ENCODE measurements at regions not wholly inside any gene's neighbourhood (a gene's known extent, or its start where the extent isn't known, plus 50 kb on each side); places are given as distances from the start of the nearest gene placed in this dataset.

DNA sequence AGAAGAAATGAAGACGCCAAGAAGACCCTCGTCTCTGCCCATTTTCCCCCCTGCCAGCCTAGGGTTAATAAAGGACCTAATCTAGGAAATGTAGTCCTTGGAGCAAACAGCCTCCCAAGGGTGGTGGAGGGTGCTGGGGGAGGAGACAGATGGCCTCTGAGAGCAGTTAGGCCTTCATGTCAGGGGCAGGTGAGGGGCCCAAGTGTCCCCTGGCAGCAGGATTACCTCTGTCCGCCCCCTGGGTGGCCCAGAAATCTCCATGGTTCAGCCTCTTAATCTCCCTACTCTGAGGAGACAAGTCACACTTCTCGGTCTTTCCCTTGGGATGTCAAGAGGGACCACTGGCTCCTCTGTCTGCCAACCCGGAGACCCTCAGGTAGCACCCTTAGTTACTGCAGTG lies 365.4 kb upstream of the TNRC6C start:
- DNase-seq = no peak

DNA sequence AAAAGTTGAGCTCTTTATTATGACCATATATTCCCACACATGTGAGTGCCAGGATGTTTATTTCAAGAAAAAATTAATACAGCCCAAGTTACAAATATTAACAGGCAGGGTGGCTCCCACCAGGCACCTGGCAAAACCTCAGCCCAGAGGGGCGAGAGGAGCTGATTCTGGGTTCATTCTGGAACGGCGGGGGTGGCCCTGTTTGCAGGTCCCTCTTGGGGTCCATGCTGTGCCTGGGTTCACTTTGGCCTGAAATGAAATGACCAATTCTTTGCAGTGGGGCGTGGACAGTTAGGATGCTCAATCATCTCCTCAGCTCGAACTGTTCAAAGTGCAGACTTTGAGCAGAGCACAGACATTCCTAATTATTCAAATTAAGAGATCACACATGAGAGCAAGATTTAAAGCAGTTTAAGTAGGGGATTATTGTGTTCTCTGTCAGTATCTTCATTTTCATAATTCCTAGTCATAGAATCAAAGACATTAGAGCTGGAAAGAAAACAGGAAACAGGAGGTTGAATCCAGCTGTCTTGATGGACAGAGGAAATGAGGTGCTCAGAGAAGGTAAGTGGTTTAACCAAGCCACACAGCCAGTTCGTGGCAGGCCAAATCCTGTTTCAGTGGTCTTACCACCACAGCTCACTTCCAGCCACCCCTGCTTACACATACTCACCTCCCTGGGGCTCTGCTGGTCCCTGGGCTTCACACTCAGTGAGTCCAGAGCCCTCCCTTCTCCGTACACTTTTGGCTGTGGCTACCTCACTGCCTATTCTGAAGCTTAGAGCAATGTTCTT lies 363.9 kb upstream of the TNRC6C start:
- no peak for DNase-seq

DNA sequence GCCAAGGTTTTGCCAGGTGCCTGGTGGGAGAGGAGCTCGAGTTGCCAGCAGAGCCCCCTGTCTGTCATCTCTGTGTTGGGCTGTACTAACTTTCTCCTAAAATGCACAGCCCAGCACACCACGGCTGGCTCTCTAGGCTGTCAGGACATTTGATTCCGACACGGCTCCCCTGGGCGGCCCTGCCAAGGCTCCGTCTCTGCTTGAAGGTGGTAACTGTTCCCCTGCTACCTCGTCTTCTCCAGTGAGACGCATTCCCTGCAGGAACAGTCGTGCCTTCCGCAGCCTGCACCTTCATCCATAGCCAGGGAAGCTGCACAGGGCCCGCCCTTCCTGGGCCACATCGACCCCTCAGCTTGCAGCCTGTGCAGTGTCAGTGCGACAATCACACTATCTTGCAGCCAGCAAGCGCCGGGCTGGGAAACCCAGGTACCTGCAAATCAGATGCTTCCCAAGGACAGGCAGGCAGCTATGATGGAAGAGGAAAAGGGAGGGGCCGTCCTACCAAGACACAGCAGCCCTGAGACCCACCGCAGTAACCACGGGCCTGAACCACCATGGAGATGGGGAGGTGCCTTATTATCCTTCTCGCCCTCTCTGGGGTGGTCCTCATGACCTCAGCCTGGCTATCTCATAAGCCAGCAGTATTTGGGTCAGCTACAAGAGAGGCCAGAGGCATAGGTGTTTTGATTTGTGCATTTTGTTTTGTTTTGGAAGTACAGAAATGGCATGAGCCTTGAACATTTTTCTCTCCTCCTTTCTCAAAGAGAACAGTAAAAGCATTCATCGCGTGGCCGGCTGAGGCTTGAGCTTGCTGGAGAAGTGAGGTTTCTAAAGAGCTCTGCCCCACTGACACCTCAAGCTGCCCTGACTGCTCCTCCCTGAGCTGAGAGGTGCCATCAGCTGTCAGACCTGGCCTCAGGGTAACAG lies 361.7 kb upstream of the TNRC6C start:
- no peak for DNase-seq

DNA sequence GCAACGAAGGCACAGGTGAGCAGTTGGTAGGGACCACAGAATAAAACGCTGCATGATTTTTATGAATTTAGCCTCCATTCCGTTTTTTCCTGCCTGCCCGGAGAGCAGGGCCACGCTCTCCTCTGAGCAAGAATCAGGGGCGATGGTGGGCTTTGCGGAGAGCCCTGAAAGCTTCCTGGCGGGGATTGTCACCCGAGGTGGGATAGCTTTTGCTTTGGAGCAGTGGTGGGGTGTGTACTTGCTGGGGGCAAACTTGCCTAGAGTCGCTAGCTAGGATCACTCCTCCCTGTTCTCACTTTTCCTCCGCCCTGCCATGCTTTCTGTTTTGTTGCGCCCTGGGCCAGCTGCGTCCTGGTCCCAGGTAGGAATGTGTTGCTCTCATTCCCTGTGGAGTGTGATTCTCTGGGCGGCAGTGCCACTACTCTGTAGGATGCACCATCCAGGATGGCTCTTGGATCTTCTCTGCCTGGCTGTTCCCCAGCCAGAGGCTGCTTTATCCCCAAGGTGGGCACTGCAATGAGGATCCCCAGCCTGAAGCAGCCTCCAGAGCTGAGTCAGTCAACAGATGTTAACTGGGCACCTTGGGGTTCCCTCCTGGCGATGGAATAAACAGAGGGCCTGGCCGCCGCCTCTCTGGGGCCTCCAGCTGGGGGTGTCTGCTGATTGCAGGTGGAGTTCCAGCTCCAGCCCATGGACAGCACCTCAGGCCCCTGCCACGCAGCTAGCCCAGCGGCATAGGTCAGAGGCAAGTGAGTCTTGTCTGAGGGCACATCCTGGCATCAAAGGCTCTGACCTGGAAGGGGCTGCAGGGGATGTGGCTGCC lies 360.9 kb upstream of the TNRC6C start:
- DNase-seq = no peak

DNA sequence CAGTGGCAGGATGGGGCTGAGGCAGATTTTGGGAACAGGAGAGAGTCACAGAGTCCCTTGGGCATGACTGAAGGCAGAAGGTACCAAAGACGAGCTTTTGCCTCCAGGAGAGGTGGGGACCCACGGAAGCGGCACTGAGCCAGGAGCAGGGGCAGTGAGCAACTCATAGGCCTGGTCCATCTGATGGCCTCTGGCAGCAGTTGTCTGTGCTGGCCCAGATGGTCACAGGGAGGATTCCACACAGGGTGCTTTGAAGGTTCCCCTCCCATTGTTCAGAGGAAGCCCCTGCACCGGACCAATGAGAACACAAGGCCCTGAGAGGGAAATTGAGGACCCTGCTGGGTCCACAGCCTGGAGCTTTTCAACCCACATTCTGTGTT lies 360.3 kb upstream of the TNRC6C start:
- DNase-seq = no peak

DNA sequence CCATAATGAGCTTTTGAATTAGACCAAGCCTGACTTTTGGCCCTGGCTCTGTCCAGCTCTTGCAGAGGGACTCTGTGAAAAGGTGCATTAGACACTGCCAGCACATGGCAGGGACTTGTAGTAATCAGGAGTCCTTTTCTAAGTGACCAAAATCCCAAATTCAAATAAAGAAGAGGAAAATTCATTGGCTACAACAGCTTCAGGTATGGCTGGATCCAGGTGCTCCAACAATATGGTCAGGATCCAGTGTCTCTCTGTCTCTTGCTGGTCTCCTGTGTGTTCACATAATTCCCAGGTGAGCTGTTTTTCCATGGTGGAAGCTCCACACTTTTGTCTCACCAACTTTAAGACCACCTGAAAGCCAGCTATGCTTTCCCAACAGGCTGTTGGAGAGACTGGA lies 358.8 kb upstream of the TNRC6C start:
- no peak for DNase-seq

DNA sequence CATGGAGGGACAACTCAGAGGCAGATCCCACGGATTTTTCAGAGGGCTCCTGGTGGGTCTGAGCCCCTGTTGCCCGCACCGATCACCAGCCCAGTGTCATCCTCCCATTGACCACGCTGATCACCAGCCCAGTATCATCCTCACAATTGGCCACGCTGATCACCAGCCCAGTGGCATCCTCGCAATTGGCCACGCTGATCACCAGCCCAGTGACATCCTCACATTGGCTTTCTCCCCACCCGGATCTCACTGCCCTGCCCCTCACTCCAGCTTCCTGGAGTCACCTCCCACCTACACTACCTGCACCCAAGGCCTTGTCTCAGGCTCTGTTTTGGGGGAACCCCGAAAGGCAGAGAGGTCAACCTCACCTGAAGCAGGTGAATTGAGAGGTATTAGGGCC lies 358.2 kb upstream of the TNRC6C start:
- no peak for DNase-seq

DNA sequence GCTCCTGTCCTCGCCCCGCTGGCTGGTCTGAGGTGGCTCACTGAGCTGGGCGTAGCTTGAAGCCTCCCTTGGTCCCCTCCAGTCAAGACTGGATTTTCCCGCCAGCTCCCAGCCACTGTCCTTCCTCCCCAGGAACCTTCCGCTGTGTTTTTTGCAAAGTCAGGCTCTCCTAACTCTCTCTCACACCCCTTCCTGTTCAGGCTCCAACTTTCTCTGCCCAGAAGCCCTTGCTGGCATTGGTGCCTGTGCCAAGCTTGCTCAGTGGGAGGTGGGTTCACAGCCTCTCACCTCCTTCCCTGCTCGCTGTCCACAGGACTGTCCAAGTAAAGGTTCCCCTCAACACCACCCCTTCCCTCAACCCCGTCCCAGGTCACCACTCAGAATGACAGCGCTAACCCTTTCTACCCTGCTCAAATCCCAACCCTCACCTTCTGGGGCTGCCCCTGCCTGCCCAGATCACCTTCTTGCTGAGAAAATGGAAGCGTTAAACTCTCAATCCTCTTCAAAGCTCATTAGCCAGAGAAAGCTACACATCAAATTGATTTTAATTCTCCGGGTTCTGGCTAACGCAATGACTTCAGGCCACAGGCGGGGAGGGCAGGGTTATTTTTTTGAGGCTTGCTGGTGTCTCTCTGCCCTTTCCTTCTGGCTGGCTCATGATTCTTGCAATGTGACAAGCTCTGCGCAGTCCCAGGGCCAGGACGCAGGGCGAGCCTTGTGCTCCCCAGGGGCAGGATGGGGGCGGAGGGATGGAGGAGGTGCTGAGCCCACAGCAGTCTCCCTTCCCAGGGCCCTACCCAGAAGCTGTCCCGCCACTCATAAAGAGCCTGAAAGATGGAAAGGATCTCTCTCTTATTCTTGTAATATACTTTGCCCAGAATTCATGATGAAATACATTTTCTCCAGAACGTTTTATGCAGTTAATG lies 357.2 kb upstream of the TNRC6C start:
- no peak for DNase-seq

DNA sequence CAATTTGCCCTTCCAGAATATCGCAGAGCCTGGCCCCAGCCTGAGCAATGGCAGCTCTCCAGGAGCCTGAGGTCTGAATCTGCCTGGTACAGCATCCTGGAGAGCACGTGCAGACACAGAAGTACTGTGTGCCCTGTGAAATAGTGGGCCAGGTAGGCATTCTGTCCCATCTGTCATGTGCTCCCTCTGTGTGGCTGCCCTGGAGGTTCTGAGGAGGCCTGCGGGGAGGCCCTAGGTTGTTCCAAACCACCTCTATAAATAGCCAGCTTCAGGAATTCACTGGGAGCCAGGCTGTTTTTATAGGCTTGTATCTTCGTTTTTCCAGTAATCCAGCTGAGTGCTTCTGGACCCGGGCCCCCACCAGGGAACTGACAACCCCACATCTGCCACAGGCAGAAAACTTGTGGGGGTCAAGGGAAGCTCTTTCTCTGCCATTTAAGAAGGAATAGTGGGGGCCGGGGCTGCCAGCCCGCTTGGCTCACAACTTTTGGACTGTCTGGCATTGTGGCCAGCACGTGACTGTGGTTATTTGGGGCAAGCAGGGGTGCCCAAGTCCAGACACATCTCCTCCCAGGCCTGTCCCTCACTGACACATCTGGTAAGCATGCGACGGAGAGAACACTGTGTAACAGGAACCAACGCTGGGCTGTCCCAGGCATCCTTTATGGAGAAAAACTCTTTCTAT lies 356.3 kb upstream of the TNRC6C start:
- no peak for DNase-seq

DNA sequence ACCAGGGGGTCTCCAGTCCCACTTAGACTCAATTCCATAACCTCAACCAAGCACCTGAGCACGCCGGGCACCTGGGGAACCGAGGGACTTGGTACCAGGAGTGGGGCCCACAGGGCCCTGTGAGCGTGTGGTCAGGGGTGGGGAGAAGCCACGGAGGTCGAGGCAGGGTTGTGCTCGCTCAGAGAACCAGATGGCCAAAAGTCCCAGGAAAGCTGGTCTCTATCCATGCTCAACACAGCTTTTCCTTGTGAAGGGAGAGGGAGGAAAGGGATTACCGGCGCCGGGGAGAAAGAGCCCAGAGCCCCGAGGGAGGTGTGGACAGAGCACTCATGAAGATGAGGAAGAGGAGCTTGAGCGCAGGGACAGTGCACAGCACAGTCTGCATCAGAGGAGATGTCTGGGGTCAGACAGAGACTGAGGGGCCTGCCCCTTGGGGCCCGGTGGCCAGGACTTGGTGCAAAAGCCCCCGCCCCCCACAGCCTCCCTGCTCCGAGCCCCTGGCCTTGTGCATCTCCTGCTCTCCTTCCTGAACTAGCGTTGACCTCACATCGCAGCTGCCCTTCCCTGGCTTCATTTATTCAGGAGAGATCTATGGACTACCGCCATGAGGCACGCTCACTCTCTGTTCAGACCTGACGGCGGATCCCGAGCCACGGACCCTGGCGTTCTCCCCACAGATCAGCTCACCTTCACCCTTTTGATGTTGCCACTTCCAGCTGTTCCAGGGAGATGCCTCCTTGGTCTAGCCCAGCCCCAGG lies 355.4 kb upstream of the TNRC6C start:
- DNase-seq = no peak

DNA sequence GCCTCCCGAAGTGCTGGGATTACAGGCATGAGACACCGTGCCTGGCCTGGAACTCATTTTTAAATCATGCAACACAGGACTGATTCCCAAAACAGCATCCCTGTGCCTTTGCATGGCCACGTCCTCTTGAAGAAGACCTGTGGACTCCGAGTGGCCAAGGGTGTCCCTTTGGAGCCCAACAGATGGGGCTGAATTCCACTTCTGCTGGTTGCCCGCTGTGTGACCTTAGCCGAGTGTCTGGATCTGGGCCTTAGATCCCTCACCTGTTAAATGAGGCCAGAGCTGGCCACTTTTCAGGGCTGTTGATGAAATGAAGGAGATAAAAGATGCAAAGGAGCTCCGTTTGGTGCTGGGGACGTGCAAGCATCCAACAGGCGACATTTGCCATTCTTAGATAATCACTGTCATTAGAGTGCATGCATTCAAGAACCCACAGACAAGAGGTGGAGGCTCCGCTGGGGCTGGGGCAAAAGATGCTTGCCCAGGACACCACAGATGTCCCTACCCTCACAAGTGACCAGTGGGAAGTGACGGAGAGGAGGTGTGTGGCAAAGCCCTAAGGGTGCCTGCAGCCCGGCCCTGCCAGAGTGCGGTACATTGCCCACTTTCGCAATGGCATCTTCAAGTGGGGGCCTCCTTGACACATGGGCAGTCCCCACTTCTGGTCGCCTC lies 354.1 kb upstream of the TNRC6C start:
- no peak for DNase-seq

DNA sequence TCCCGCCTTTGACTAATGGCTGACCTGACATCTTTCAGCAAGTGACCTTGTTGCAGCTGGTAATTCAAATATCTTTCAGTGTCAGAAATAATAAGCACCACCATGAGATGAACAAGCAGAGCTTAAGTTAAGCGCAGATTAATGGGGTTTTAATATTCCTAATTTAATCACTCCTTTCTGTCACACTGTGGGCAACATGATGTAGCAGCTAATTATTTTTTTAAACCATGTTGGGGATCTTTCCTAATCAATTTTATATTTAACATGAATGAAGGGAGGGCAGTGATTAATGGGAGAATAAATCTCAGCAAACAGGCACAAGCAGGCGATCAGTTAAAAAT lies 353.6 kb upstream of the TNRC6C start:
- no peak for DNase-seq

DNA sequence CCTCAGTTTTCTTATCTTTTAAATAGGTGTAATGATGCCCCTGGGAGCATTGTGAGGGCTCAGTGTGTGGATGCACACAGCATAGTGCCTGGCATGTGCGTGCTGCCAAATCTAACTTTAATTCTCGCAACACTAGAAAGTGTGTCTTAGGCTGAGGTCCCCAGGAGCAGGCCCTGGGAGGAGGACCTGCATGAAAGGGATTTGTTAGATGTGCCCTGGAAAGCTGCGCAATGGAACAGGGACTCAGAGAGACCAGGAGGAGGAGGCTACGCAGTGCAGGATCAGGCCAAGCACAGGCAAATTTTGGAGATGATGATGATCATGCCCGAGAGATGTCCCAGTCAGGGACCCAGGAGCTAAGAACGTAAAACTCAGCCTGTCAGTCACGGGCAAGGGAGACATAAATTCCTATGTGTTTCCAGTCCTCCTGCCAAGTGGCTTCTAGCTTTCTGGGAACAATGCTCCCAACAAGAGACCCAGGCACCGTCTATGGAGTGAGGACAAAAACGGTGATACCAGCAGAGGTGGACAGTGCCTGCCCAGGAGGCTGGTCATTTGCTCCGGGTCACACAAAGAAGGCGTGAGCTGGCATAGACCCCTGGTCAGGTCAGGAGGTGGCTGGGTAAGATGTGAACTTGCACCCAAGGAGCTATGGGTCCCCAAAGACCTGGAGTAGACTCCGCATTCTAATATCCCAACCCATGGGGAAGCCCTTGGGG lies 352.2 kb upstream of the TNRC6C start:
- no peak for DNase-seq

DNA sequence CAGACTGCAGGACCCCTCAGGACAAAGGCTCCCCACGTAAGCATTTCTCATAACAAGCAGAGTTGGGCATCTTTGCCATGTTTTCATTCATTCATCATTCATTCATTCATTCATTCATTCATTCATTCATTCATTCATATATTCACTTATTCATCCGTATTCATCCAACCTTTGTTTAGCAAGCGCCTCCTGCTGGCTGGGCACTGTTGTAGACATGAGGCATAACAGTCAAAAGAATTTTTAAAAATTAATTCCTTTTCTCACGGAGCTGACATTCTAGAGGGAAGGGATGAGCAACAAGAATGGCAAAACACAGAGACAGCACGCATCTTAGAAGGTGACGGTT lies 351.7 kb upstream of the TNRC6C start:
- no peak for DNase-seq

DNA sequence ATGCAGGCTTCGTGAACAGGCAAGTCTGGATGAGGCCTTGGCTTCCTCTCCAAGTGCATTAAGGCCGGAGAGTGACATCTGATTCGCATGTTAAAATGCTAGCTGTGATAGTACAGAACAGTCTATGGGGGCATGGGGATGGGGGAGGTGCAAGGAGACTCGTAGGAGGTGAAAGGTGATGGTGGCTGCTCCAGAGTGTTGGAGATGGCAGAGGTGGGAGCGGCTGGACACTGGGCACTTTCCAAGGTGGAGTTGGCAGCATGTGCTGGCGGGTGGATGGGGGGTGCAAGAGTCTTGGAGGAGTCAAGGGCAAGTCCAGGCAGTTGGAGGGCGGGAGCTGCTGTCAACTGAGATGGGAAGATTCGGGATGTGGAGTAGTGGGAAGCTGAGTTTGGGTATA lies 350.9 kb upstream of the TNRC6C start:
- no peak for DNase-seq

DNA sequence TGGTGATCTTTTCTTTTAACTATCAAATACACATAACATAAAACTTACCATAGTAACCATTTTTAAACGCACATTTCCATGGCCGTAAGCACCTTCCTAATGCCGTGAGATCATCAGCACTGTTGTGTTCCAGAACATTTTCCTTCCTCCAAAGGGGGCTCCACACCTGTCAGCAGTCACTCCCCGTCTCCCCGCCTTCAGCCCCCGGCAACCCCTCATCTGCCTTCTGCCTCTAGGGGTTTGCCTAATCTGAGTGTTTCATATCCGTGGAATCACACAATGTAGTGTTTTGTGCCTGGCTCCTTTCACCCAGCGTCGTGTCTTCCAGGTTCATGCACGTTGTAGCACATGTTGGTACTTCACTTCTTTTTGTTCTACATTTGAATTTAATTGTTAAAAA lies 350.1 kb upstream of the TNRC6C start:
- DNase-seq = no peak

DNA sequence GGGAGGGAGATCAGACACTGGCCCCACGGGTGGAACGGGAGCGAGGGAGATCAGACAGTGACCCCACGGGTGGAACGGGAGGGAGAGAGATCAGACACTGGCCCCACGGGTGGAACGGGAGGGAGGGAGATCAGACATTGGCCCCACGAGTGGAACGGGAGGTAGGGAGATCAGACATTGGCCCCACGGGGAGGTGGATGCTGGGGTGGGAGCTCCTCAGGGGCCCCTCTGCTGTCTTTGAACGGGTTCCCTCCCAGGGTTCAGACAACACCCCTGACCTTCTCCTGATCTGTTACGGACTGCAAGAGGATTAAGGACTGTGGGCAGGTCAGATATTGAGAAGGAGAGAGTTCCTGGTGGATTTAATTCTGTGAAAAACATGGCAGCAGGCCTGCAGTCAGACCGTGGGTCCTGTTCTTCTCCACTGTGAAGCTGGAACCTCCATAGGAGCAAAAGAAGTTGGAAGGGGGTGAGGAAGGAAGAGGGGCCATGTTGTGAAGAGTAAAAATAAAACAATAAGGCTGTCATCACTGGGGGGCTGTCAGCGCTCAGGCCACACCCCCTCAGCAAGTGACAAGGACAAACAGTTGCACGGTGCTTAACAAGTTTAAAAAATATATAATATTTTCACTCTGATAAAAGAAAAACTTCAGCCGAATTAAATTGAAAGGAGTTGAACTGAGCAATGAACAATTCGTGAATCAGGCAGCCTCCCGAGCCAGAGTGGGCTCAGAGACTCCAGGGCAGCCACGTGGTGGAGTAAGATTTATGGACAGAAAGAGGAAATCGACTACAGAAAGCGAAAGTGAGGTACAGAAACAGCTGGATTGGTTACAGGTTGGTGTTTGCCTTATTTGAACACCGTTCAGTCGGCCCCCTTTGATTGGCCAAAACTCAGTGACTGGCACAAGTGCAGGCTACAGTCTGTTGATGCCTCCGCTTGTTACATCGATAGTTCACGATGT lies 348.7 kb upstream of the TNRC6C start:
- no peak for DNase-seq

DNA sequence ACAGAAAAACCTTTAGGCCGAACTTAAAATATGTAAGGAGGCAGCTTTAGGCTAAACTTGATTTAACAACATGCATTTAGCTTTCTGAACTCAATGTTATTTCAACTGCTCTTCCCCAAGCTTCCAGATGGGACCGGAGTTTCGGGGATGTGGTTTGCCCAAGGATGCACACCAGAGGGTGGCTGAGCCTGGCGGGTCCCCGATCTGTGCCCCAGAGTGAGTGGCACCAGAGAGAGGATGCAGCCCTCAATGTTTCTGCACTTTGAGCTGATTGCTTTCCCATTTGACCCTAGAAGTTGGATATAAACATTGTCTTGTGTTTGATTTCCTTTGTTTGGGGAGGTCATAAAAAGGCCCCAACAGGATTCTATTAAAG lies 348.0 kb upstream of the TNRC6C start:
- no peak for DNase-seq
